D721Med (cell line): ENCODE measurements at regions not wholly inside any gene's neighbourhood (a gene's known extent, or its start where the extent isn't known, plus 50 kb on each side); places are given as distances from the start of the nearest gene placed in this dataset.

ENCODE experiments used
- DNase-seq: peaks from one replicate; pipeline ENCODE4 v3.0.0; 2011; ENCODE audit warnings: low spot score; ENCODE audit not compliant: insufficient read length
- FAIRE-seq: peaks from 2 replicates; lab custom pipeline; 2011; peaks lifted over from hg19 to GRCh38; lab: Jason Lieb, UNC
- CTCF ChIP-seq: IDR thresholded peaks from 2 replicates; pipeline ENCODE4 v1.5.1; 2012; ENCODE audit warnings: mild to moderate bottlenecking, control low read depth; ENCODE audit not compliant: insufficient read depth; ENCODE audit errors: missing control alignments

- FAIRE-seq: no peak
- no peak for TF ChIP-seq CTCF
- no peak for DNase-seq
Observed at GRCh38 chr11:116164843-116165242, 607.9 kb downstream of the BUD13 start.

- no peak for TF ChIP-seq CTCF
- FAIRE-seq: no peak
- DNase-seq: no peak
Observed at GRCh38 chr11:116162886-116163230, 609.9 kb downstream of the BUD13 start.

GRCh38 chr11:116162086-116162885 lies 610.5 kb downstream of the BUD13 start:
- DNase-seq (no peak), FAIRE-seq (no peak)
- no peak for TF ChIP-seq CTCF

- DNase-seq (no peak), FAIRE-seq (no peak)
- no peak for TF ChIP-seq CTCF
Observed at GRCh38 chr11:116148645-116149044, 624.1 kb downstream of the BUD13 start.

- no peak for FAIRE-seq
- no peak for TF ChIP-seq CTCF
- no peak for DNase-seq
Observed at GRCh38 chr11:116148056-116148455, 624.7 kb downstream of the BUD13 start.

- no peak for FAIRE-seq
Observed at GRCh38 chr11:116145187-116145865, 627.5 kb downstream of the BUD13 start.

More at GRCh38 chr11:116145187-116145865, 627.5 kb downstream of the BUD13 start:
- no peak for DNase-seq
- TF ChIP-seq CTCF: no peak
